ENCODE measurements at regions not wholly inside any gene's neighbourhood (a gene's known extent, or its start where the extent isn't known, plus 50 kb on each side); places are given as distances from the start of the nearest gene placed in this dataset.
A peak's percentile ranks its signal among the peaks of the same experiment; 100 is the strongest.
"Not testable (repeated sequence)": the region's sequence is repeated elsewhere in the genome, so short reads cannot be mapped to it uniquely, and the experiment has no call there.

DNA sequence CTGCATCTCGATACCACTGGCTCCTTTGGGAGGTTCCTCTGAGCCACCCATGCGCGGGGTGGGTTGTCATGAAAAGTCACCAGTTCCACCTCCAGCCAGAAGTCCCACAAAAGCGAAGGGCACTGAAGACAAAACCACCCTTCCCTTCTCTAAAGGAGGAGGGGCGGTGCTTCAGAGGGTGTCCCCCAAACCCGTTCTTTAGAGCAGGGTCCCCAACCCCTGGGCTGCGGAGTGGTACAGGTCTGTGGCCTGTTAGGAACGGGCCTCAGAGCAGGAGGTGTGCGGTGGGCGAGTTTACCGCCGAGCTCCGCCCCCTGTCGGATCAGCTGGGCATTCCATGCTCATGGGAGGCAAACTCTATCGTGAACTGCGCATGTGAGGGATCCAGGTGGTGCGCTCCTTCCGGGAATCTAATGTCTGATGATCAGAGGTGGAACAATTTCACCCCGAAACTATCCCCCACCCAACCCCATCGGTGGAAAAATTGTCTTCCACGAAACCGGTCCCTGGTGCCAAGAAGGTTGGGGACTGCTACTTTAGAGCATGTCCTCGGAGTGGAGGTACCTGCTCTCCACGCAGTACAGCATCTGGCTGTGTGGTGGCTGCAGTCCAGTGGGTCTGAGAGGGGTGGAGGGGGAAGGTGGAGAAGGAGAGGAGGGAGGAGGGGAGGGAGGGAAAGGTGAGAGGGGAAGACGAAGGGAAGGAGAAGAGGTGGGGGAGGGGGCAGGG is 72.9 kb upstream of the SEPTIN5 start:
- peak; percentile 26 for DNase-seq (ENCODE audit: low spot score)

DNA sequence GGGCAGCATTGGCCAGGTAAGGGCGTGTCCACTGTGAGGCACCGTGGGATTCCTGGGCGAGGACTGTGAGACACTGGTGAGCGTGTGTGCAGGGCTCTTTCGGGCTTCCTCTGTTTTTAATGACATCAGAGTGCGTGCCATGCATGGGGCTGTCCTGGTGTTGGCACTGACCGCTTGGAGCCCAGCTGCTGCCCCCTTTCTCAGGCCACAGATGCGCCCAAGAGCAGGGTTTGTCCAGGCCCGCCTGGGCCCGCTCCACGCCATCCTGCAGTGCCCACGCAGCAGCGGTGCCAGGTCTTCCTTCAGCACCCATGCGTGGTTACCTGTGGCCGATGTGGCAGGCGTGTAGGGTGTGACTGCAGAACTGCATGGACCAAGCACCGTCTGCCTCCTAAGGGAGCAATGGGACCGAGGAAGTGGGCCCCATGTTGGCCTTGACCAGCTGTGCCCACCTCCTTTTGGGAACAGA is 72.3 kb upstream of the SEPTIN5 start:
- no peak for DNase-seq (ENCODE audit: low spot score)

DNA sequence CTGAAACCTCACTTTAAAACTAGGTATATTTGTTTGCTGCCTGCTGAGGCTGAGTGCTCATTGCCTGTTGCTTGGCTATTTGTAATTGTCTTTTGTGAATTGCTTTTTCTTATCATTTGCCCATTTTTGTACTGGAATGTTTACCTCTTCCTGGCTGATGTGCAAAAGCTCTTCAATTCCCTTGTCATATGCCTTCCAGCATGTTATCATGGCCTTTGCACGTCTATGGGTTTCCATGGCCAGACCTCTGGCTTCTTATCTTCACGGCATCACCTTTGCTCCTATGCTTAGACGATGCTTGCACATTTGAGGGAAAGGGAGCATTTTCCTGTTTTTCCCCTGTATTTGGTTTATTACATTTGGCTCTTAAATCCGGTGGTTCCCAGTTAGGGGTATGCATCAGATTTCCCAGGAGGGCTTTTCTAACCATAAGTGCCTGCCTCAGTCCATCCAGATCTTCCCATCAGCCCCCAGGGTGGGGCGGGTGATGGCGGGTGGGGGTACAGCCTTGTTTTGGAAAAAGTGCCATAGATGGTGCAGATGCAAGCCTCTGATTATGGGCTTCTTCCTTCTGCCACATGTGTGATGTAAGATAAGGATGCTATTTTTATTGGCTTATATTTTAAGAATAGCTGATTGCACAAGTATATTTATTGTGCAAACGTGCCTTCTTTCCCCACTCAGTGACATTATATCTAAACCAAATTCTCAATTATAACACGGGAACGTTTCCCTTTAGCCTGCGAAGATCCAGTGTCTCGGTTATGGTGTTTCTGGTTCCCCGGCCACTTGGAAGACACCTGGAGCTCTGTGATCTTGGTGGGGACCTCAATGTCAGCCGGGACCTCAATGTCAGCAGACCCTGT is 70.6 kb upstream of the SEPTIN5 start:
- no peak for DNase-seq (ENCODE audit: low spot score)

DNA sequence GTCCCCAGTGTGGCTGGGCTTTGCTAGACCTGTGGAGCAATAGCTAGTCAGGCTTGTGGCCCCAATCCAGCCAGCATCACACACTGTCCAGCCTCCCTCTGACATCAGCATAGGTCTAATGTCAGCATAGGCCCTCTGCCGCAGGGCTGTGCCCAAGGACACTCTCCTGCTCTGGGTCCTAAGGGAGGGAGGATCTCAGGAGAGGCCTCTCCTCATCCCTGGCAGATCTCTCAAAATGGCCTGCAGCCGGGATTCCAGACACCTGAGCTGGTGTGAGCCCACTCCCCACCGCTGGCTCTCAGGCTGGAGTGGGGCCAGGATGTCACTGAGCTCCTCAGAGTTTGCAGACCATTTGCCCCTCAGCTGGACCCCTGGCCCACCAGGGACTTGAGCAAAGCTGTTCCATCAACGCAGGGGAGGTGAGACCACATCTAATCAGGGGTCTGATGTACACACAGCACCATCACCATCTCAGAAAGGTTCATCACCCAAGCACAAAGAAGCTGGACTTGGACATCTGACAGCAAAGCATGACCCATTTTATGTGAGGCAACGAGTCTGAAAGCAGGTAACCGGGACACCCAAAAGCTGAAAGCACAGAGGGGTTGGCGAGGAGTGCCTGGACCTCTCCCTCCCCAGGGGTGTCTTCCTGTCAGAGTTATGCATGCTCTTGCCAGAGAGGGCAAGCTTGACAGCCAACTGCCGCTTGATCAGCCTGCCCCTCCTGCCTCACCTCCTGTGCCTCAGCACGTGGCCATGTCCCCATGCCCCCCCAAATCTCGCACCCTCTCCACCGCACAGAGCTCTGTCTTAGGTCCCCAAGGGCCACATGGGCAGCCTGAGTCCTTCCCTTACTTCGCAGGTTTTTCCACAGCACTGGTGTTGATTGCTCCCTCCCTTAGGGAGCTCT is 69.7 kb upstream of the SEPTIN5 start:
- DNase-seq (ENCODE audit: low spot score): no peak

DNA sequence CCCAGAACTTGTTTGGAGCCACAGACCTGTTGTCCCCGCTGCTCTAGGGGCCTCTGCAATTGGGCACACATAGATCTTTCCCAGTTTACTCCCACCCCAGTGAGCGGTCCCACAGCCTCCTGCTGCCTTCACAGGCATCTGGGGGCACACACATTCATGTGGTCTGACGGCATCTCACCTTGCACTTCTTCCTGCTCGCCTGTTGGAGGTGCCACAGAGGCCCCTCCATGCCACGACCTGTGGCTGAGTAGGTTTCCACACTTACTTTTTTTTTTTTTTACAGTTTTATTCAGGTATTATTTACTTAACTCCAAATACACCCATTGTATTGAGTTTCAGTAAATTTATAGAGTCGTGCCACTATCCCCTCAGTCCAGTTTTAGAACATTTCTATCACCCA is 68.9 kb upstream of the SEPTIN5 start:
- DNase-seq (ENCODE audit: low spot score): no peak

DNA sequence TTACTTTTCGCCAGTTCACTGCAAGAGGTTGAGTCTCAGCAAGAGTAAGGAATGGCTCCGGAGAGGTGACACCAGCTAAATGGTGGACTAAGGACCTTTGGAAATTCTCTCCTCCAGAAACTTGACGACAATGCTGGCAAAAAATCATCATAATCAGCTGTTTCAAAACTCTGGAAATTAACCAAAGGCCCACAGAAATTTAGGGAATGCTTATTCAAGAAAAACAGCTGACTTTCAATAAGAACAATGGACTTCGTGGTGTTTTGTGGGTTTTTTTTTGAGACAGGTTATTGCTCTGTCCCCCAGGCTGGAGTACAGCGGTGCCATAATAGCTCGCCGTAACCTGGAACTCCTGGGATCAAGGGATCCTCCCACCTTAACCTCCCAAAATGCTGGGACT is 68.4 kb upstream of the SEPTIN5 start:
- DNase-seq (ENCODE audit: low spot score): no peak

DNA sequence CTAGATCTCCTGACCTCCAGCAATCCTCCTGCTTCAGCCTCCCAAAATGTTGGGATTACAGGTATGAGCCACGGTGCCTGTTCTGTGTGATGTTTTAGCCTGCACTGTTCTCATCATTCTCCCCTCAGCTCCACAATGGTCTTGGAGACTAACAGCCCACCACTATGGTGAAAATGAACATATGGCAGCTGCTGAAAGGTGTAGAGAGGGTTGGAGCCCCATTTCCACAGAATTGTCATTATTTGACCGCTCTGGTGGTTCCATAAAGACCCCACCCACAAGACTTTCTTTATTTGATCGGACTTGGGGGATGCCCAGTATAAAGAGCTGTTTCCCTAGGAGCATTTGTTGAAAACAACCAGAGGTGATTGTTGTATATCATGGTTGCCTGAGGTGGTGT is 67.9 kb upstream of the SEPTIN5 start:
- DNase-seq (ENCODE audit: low spot score): no peak

DNA sequence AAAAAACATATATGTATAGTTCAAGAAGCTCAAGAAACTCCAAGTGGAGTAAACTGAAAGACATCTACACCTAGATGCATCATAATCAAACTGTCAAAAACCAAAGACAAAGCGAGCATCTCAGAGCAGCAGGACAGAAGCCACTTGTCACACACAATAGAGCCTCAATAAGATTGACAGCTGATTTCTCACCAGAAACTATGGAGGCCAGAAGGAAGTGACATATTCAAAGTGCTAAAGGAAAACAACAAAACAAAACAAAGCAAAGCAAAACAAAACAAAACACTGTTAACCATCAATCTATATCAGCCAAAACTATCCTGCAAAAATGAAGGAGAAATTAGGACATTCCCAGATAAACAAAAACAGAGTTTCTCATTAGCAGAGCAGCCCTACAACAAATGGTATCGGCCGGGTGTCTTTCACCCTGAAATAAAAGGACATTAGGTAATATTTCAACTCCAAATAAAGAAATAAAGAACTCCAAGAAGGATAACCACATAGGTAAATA is 65.8 kb upstream of the SEPTIN5 start:
- DNase-seq (ENCODE audit: low spot score): no peak

DNA sequence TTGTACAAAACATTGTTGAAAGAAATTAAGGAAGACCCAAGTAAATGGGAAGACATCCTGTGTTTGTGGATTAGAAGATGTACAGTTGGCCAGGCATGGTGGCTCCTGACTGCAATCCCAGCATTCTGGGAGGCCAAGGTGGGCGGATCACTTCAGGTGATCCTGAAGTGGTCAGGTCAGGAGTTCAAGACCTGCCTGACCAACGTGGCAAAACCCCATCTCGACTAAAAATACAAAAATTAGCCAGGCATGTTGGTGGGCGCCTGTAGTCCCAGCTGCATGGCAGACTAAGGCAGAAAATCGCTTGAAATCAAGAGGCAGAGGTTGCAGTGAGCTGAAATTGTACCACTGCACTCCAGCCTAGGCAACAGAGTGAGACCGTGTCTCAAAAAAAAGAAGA is 62.0 kb upstream of the SEPTIN5 start:
- DNase-seq (ENCODE audit: low spot score): no peak

DNA sequence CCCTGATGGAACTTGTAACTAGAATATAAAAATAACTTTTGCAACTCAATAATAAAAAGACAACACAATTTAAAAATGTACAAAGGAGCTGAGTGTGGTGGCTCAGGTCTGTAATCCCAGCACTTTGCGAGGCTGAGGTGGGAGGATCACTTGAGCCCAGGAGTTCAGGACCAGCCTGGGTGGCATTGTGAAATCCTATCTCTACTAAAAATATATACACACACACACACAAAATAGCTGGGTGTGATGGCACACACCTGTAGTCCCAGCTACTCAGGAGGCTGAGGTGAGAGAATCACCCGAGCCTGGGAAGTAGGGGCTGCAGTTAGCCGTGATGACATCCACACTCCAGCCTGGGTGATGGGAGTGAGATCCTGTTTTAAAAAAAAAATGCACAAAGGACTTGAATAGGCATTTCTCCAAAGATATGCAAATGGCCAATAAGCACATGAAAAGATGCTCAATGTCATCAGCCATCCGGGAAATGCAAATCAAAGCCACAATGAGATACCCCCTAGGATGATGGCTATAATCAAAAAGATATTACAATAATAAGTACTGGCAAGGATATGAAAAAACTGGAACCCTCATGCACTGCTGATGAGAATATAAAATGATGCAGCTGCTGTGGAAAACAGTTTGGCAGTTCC is 59.8 kb upstream of the SEPTIN5 start:
- no peak for DNase-seq (ENCODE audit: low spot score)

DNA sequence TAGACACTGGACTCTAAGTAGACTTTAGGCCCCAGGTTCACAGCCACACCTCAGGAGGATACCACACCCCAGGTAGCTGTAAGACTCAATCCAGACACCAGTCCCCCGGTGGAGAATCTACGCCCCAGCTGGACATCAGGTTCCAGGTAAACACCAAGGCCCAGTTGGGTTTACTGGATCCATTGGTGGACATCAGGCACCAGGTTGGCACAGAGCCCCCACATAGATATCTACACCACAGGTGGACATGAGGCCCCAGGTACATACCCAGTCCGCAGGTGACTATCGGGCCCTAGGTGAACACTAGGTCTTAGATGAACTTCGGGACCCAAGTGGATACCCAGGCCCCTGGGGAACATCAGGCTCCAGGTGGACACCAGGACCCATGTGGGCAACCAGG is 58.9 kb upstream of the SEPTIN5 start:
- no peak for DNase-seq (ENCODE audit: low spot score)

DNA sequence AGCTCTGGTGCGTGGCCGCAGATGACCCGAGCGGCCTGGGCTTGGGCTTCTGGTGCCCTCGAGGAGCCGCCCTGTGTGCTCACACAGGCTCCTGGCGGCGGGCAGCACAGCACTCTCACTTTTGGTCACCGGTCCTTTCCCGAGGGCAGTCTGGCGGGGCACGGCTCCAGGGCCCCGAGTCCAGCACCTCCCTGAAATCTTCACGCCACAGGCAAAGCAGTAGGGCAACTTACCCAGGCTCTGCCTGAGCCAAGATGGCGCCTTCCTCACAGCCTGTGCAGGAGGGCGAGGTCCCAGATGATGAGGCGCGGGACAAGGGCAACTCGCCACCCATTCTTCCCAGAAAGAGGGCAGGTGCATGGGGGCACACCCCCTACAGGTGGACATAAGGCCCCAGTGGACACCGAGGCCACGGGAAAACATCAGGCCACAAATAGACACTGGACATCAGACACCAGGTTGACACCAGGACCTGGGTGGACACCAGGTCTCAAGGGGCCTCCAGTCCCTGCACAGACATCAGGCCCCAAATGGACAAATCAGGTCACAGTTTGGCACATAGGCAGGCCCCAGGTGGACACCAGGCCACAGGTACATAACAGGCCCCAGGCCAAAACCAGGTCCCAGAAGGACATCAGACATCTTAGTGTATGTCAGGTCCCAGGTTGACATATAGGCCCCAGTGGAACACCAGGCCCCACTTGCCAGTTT is 57.6 kb upstream of the SEPTIN5 start:
- no peak for DNase-seq (ENCODE audit: low spot score)

DNA sequence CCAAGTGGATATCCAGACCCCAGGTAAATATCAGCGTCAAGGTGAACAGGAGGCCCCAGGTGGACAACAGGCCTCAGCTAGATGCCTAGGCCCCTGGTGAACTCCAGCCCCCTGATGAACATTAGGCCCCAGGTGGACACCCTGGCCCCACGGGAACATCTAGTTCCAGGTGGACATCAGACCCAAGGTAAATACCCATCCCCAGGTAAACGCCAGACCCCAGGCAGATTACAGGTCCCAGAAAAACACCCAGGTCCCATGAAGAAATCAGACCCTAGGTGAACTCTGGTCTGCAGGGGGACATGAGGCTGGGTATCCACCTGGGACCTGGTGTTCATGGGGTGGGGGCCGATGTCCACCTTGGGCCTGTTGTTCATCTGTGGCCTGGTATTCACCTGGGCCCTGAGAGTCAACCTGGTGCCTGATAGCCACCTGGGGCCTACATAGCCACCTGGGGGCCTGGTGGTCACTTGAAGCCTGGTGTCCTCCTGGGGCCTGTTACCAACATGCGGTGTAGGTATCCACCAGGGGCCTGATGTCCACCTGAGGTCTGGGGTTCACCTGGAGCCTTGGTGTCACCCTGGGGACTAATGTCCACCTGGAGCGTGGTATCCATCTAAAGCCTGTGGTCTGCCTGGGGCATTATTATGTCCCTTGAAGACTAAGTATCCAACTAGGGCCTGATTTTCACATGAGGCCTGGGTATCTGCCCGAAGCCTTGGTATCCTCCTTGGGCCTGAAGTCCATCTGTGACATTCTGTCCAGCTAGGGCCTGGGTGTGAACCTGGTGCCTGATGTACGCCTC is 56.8 kb upstream of the SEPTIN5 start:
- DNase-seq (ENCODE audit: low spot score): no peak

DNA sequence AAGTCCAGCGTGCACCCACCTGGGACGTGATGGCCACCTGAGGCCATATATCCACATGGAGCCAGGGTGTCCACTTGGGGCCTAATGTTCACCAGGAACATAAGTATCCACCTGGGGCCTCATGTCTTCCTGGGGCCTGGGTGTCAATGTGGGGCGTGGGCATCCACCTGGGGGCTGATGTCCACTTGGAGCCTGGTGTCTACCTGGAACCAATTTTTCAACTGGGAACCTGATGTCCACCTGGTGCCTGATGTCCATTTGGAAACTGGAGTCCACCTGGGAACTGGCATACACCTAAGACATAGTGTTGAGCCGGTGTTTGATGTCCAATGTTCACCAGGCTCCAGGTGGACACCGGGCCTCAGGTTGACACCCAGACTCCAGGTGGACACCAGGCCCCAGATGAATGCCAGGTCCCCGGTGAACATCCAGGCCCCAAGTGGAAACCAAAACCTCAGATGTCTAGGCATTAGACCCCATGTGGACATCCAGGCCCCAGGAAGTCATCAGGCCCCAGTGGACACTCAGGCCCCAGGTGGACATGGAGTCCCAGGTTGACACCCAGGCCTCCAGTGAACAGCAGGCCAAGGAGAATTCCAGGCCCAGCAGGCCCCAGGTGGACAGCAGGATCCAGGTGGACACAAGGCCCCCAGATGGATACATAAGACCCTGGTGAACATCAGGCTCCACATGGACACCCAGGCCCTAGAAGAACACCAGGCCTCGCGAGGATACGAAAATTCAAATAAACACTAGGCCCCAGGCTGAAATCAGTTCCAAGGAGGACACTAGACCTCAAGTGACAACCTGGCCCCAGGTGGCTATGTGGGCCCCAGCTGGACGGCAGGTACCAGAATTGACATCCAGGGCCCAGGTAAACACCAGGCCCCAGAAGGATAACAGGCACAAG is 56.0 kb upstream of the SEPTIN5 start:
- no peak for DNase-seq (ENCODE audit: low spot score)

DNA sequence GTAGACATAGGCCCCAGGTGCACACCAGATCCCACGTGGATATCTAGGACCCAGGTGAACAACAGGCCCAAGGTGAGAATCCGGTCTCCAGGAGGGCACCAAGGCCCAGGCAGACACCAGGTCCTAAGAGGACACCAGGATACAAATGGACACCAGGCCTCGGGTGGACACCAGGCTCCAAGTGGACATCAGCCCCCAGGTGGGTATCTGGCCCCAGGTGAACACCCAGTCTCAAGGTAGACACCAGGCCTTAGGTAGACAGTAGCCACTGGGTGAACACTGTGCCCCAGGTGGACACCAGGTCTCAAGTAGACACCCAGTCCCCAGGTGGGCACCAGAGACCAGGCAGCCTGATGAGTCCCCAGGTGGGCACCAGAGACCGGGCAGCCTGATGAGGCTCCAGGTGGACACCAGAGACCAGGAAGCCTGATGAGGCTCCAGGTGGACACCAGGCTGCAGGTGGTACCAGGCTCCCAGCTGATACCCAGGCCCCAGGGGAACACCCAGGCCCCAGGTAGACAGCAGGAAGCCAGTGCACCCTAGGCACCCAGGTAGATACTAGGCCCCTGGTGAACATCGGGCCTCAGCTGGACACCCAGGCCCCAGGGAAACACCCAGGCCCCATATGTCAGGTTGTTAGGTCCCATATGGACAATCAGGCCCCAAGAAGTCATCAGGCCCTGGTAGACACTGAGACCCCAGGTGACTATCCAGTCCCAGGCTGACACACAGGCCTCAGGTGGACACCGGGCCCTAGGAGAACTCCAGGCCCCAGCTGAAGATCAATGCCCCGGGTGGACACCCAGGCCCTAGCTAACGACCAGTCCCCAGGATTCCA is 55.1 kb upstream of the SEPTIN5 start:
- DNase-seq (ENCODE audit: low spot score): no peak

DNA sequence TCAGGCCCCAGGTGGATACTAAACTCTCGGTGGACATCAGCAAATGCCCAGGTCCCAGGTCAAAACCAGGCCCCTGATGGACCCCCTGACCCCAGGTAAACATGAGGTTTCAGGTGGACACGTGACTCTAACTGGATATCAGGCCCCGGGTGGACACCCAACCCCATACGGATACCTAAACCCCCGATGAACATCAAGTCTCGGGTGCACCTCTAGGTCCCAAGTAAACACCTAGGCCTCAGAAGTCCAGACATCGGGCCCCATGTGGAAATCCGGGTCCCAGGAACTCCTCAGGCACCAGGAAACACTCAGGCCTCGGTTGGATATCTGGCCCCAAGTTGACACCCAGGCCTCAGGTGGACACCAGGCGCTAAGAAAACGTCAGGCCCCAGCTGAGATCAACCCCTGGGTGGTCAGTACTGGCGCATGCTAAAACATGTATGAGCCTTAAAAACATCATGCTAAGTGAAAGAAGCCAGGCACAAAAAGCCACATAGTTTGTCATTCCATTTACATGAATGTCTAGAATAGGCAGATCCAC is 54.4 kb upstream of the SEPTIN5 start:
- DNase-seq (ENCODE audit: low spot score): no peak

DNA sequence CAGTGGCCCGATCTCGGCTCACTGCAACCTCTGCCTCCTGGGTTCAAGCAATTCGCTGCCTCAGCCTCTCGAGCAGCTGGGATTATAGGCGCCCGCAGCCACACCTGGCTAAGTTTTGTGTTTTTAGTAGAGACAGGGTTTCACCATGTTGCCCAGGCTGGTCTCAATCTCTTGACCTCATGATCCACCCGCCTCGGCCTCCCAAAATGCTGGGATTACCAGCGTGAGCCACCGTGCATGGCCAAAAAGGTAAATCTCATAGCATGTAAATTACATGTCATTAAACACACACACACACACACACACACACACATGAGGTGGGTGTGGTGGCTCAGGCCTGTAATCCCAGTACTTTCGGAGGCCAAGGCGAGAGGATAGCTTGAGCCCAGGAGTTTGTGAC is 53.7 kb upstream of the SEPTIN5 start:
- DNase-seq (ENCODE audit: low spot score): not testable (repeated sequence)

DNA sequence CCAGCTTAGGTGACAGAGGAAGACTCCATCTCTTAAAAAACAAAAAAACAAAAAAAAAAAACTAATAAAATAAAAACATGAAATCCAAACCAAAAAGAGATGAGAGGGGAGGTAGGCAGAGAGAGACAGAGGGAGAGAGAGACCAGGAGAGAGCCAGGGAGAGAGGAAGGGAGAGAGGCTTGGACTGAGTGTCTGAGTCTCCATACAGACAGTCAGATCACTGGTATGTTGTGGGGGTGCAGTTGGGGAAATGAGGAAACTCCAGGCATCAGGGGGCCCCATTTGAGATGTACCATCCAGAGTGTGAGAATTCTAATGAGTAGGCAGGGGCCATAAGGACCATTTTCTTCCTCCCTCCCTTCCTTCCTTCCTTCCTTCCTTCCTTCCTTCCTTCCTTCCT is 53.1 kb upstream of the SEPTIN5 start:
- no peak for DNase-seq (ENCODE audit: low spot score)

All from LoVo (cell line).